ENCODE measurements at regions not wholly inside any gene's neighbourhood (a gene's known extent, or its start where the extent isn't known, plus 50 kb on each side); places are given as distances from the start of the nearest gene placed in this dataset.

- TF ChIP-seq, protein P1, sequence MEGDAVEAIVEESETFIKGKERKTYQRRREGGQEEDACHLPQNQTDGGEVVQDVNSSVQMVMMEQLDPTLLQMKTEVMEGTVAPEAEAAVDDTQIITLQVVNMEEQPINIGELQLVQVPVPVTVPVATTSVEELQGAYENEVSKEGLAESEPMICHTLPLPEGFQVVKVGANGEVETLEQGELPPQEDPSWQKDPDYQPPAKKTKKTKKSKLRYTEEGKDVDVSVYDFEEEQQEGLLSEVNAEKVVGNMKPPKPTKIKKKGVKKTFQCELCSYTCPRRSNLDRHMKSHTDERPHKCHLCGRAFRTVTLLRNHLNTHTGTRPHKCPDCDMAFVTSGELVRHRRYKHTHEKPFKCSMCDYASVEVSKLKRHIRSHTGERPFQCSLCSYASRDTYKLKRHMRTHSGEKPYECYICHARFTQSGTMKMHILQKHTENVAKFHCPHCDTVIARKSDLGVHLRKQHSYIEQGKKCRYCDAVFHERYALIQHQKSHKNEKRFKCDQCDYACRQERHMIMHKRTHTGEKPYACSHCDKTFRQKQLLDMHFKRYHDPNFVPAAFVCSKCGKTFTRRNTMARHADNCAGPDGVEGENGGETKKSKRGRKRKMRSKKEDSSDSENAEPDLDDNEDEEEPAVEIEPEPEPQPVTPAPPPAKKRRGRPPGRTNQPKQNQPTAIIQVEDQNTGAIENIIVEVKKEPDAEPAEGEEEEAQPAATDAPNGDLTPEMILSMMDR (conservative IDR thresholded peaks at IDR 0.05): no peak
- no peak for TF ChIP-seq EZH2 (IDR thresholded peaks at IDR 0.05; ENCODE audit: low read depth)
Observed at GRCh38 chr6:76886900-76887299, 576.4 kb downstream of the HTR1B start.
